Vagina (tissue), 2 donors: ENCODE measurements at regions not wholly inside any gene's neighbourhood (a gene's known extent, or its start where the extent isn't known, plus 50 kb on each side); places are given as distances from the start of the nearest gene placed in this dataset.

Experiments used
- DNase-seq, 2 donors: peaks; one replicate each; pipeline ENCODE4 v3.0.0-alpha.2; 2017; ENCODE audit errors: extremely low spot score in 2 of 2
- H3K27ac ChIP-seq: fragments of 200-600 bp; sonication (generic); one replicate; pipeline ENCODE4 v1.5.1; 2019
- H3K27me3 ChIP-seq: fragments of 200-600 bp; sonication (generic); one replicate; pipeline ENCODE4 v1.5.1; 2019
- H3K36me3 ChIP-seq, 2 donors: fragments of 200-600 bp; sonication (generic); one replicate each; pipeline ENCODE4 v1.5.1; 2017 to 2019
- H3K4me1 ChIP-seq: fragments of 200-600 bp; sonication (generic); one replicate; pipeline ENCODE4 v1.5.1; 2019
- H3K4me3 ChIP-seq, 2 donors: fragments of 200-600 bp; sonication (generic); 1 replicate in 1 of 2; 2 replicates in 1 of 2; pipeline ENCODE4 v1.5.1; 2016 to 2019
- H3K9me3 ChIP-seq: fragments of 200-600 bp; sonication (generic); one replicate; pipeline ENCODE4 v1.5.1; 2019
- CTCF ChIP-seq, 3 experiments: fragments of 450-650 bp in 2 of 3; fragments of 200-600 bp in 1 of 3; sonication (generic) in 1 of 3; IDR thresholded peaks; one replicate each; pipeline ENCODE4 v1.5.1; 2017 to 2019; ENCODE audit warnings: antibody characterized with exemption in 3 of 3, mild to moderate bottlenecking in 2 of 3, moderate library complexity in 2 of 3
- POLR2A ChIP-seq, 2 donors: fragments of 450-650 bp; IDR thresholded peaks; one replicate each; pipeline ENCODE4 v1.6.1; 2017; ENCODE audit warnings: antibody characterized with exemption in 2 of 2, mild to moderate bottlenecking in 2 of 2, moderate library complexity in 2 of 2
- POLR2AphosphoS5 ChIP-seq, 2 donors: sonication (generic); formaldehyde crosslinking; IDR thresholded peaks; one replicate each; pipeline ENCODE4 v1.9.0; 2017; ENCODE audit warnings: antibody characterized with exemption in 2 of 2, mild to moderate bottlenecking in 2 of 2, low read depth in 1 of 2; ENCODE audit not compliant: insufficient read depth in 1 of 2
- intact Hi-C: fragments of 100-400 bp; cut with DNase I; formaldehyde crosslinking; loops from one replicate; pipeline ENCODE4 v1.15.1; 2023

DNA sequence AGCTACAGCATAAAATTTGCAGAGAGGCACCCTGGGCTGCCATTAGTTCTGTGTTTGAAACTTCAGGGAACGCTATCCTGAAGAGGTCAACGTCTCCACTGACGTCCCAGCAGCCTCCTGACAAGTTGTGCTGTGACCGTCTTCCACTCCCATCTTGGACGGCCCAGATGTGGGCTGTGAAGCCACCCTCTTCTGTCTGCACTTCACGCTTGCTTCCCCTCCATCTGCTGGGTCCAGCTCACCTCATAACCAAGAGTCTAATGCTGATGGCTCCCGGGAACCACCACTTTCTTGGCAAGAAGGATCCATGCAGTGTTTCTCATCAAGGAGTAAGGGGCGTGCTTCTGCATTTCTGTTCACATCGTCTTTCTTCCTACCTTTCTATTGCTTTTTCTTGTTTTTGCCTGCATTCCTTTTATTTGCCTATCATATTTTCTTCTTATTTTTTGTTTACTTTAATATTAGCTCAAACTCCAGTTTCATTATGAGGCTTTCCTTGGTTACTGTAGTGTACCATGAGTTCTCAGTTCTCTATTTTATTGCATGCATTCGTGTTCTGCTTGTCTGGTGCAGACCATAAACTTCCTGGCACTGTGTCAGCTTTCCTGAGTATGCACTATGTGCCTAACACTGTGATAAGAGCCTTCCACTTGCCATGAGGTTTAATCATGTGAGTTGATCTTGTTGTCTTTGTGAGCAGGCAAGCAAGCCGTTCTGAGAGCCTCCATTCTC, 631.8 kb upstream of the RAB6C start:
- H3K9me3 ChIP-seq = no peaks in the 10 kb centered on the region
- H3K4me3 ChIP-seq = no peak overlapping the region
- intact Hi-C loops = no loop called here
- no peaks in the 10 kb centered on the region for H3K4me1 ChIP-seq
- no peak overlapping the region for H3K27ac ChIP-seq
- no peaks in the 10 kb centered on the region for H3K36me3 ChIP-seq
- DNase-seq = no peak
- H3K27me3 ChIP-seq = no peaks in the 10 kb centered on the region
- TF ChIP-seq POLR2AphosphoS5 (IDR thresholded peaks at IDR 0.05; ENCODE audit: insufficient read depth in 1 of 2, low read depth in 1 of 2) (no peak), CTCF (IDR thresholded peaks at IDR 0.05) (no peak), POLR2A (IDR thresholded peaks at IDR 0.05) (no peak)

GRCh38 chr2:129354631-129355030, 624.8 kb upstream of the RAB6C start:
- Histone ChIP-seq H3K27ac (no peak overlapping the region), H3K4me1 (no peaks in the 10 kb centered on the region), H3K27me3 (no peaks in the 10 kb centered on the region), H3K4me3 (no peak overlapping the region), H3K9me3 (no peaks in the 10 kb centered on the region), H3K36me3 (no peaks in the 10 kb centered on the region)
- no peak for DNase-seq
- TF ChIP-seq POLR2A (IDR thresholded peaks at IDR 0.05) (no peak), CTCF (IDR thresholded peaks at IDR 0.05) (no peak), POLR2AphosphoS5 (IDR thresholded peaks at IDR 0.05; ENCODE audit: insufficient read depth in 1 of 2, low read depth in 1 of 2) (no peak)
- intact Hi-C loops = no loop called here

DNA sequence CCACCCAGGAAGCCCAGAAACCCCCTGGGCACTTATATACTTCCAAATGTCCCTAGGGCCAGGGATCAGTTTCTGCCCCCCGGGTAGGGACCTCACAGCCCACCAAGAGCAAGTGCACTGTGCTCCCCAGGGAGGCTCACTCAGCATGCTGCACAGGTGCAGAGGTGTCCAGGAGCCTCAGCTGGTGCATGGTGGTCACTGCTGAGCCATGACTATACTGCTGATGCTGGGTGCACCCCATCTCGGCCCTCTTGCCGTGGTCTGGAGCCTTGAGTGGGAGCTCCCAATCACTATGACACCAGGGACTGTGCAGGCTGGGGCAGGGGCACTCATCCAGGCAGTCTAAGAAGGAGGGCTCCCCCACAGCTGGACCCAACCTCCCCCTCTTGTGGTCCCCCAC, 617.8 kb upstream of the RAB6C start:
- no peak for DNase-seq
- TF ChIP-seq POLR2A (IDR thresholded peaks at IDR 0.05) (no peak), CTCF (IDR thresholded peaks at IDR 0.05) (no peak), POLR2AphosphoS5 (IDR thresholded peaks at IDR 0.05; ENCODE audit: insufficient read depth in 1 of 2, low read depth in 1 of 2) (no peak)
- H3K4me1 ChIP-seq = no peaks in the 10 kb centered on the region
- no peaks in the 10 kb centered on the region for H3K27me3 ChIP-seq
- H3K9me3 ChIP-seq = no peaks in the 10 kb centered on the region
- intact Hi-C loops = no loop called here
- no peaks in the 10 kb centered on the region for H3K36me3 ChIP-seq
- H3K4me3 ChIP-seq = no peak overlapping the region
- no peak overlapping the region for H3K27ac ChIP-seq

DNA sequence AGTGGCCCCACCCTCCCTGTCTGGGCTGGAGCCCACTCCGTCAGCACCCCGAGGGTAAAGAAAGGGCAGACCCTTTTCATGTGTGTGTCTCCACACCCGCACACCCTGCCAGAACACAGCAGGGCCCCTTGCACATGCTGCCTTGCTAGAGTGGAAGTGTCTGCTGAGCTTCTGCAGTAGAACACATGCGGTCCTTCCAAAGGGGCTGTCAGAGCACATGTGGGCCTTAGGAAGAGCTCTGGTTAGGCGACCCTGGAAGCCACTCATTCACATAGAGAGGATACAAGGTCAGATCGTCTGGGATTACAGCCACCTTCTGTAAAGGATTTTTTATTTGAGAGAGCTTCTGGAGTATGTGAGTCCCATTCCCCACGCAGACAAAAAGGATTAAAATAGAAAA, 613.2 kb upstream of the RAB6C start:
- Histone ChIP-seq H3K27ac (no peak overlapping the region), H3K9me3 (no peaks in the 10 kb centered on the region), H3K27me3 (no peaks in the 10 kb centered on the region), H3K4me3 (no peak overlapping the region), H3K4me1 (no peaks in the 10 kb centered on the region), H3K36me3 (no peaks in the 10 kb centered on the region)
- intact Hi-C loops = no loop called here
- no peak for TF ChIP-seq CTCF (IDR thresholded peaks at IDR 0.05)
- TF ChIP-seq POLR2A (IDR thresholded peaks at IDR 0.05) = no peak
- no peak for TF ChIP-seq POLR2AphosphoS5 (IDR thresholded peaks at IDR 0.05; ENCODE audit: insufficient read depth in 1 of 2, low read depth in 1 of 2)
- DNase-seq = no peak

- intact Hi-C loops = no loop called here
- H3K4me3 ChIP-seq = no peak overlapping the region
- H3K4me1 ChIP-seq = no peaks in the 10 kb centered on the region
- no peak overlapping the region for H3K27ac ChIP-seq
- no peak for TF ChIP-seq POLR2AphosphoS5 (IDR thresholded peaks at IDR 0.05; ENCODE audit: insufficient read depth in 1 of 2, low read depth in 1 of 2)
- no peak for TF ChIP-seq POLR2A (IDR thresholded peaks at IDR 0.05)
- TF ChIP-seq CTCF (IDR thresholded peaks at IDR 0.05) = no peak
- H3K36me3 ChIP-seq = no peaks in the 10 kb centered on the region
- DNase-seq = no peak
- no peaks in the 10 kb centered on the region for H3K9me3 ChIP-seq
- no peaks in the 10 kb centered on the region for H3K27me3 ChIP-seq
Measured at GRCh38 chr2:129367107-129367506, 612.4 kb upstream of the RAB6C start.
